ENCODE measurements at regions not wholly inside any gene's neighbourhood (a gene's known extent, or its start where the extent isn't known, plus 50 kb on each side); places are given as distances from the start of the nearest gene placed in this dataset.

- H3K27ac ChIP-seq: no peak overlapping the region
- intact Hi-C loops (cut with DNase I): no loop called here
- TF ChIP-seq CTCF (IDR thresholded peaks at IDR 0.05): no peak
- no peaks in the 10 kb centered on the region for H3K36me3 ChIP-seq
- no peaks in the 10 kb centered on the region for H3K27me3 ChIP-seq (ENCODE audit: low read depth)
- H3K9me3 ChIP-seq: peaks cover 6% of the 10 kb centered on the region
- ATAC-seq (peak in 1 of 2 donors; percentile 9), DNase-seq (no peak)
- H3K4me3 ChIP-seq: no peak overlapping the region
- no peaks in the 10 kb centered on the region for H3K4me1 ChIP-seq
Observed at GRCh38 chr3:67804578-67804977, 150.2 kb upstream of the SUCLG2 start.

- DNase-seq: no peak
- H3K9me3 ChIP-seq: peaks cover 6% of the 10 kb centered on the region
- no peaks in the 10 kb centered on the region for H3K4me1 ChIP-seq
- no peaks in the 10 kb centered on the region for H3K27me3 ChIP-seq (ENCODE audit: low read depth)
- ATAC-seq: no peak
- no peaks in the 10 kb centered on the region for H3K36me3 ChIP-seq
- intact Hi-C loops (cut with DNase I): no loop called here
- H3K4me3 ChIP-seq: no peak overlapping the region
- H3K27ac ChIP-seq: no peak overlapping the region
- TF ChIP-seq CTCF (IDR thresholded peaks at IDR 0.05): no peak
Observed at GRCh38 chr3:67804089-67804488, 149.7 kb upstream of the SUCLG2 start.

- H3K9me3 ChIP-seq: peaks cover 6% of the 10 kb centered on the region
- H3K36me3 ChIP-seq: no peaks in the 10 kb centered on the region
- no peaks in the 10 kb centered on the region for H3K4me1 ChIP-seq
- no peak for DNase-seq
- no peaks in the 10 kb centered on the region for H3K27me3 ChIP-seq (ENCODE audit: low read depth)
- TF ChIP-seq CTCF (IDR thresholded peaks at IDR 0.05): no peak
- ATAC-seq: no peak
- H3K27ac ChIP-seq: no peak overlapping the region
- intact Hi-C loops (cut with DNase I): no loop called here
- H3K4me3 ChIP-seq: no peak overlapping the region
Observed at GRCh38 chr3:67798412-67798811, 144.0 kb upstream of the SUCLG2 start.

GRCh38 chr3:67791620-67792019 lies 137.2 kb upstream of the SUCLG2 start:
- ATAC-seq (no peak), DNase-seq (no peak)
- H3K4me3 ChIP-seq: no peak overlapping the region
- no peaks in the 10 kb centered on the region for H3K4me1 ChIP-seq
- no peaks in the 10 kb centered on the region for H3K27me3 ChIP-seq (ENCODE audit: low read depth)
- no peak overlapping the region for H3K27ac ChIP-seq
- no peaks in the 10 kb centered on the region for H3K9me3 ChIP-seq
- TF ChIP-seq CTCF (IDR thresholded peaks at IDR 0.05): no peak
- intact Hi-C loops (cut with DNase I): no loop called here
- no peaks in the 10 kb centered on the region for H3K36me3 ChIP-seq

- H3K36me3 ChIP-seq: no peaks in the 10 kb centered on the region
- H3K27me3 ChIP-seq (ENCODE audit: low read depth): no peaks in the 10 kb centered on the region
- ATAC-seq (peak; percentile 73 to 79), DNase-seq (no peak)
- H3K4me1 ChIP-seq: no peaks in the 10 kb centered on the region
- intact Hi-C loops (cut with DNase I): no loop called here
- no peak overlapping the region for H3K27ac ChIP-seq
- no peaks in the 10 kb centered on the region for H3K9me3 ChIP-seq
- peak; percentile 59 for TF ChIP-seq CTCF (IDR thresholded peaks at IDR 0.05)
- no peak overlapping the region for H3K4me3 ChIP-seq
Observed at GRCh38 chr3:67790043-67790442, 135.6 kb upstream of the SUCLG2 start.

- no peaks in the 10 kb centered on the region for H3K36me3 ChIP-seq
- no peak overlapping the region for H3K27ac ChIP-seq
- no peaks in the 10 kb centered on the region for H3K4me1 ChIP-seq
- no peaks in the 10 kb centered on the region for H3K9me3 ChIP-seq
- H3K27me3 ChIP-seq (ENCODE audit: low read depth): no peaks in the 10 kb centered on the region
- intact Hi-C loops (cut with DNase I): no loop called here
- TF ChIP-seq CTCF (IDR thresholded peaks at IDR 0.05): no peak
- H3K4me3 ChIP-seq: no peak overlapping the region
- DNase-seq: no peak
- no peak for ATAC-seq
Observed at GRCh38 chr3:67788396-67788795, 134.0 kb upstream of the SUCLG2 start.

Data from lower lobe of right lung (tissue), 2 donors.